Lower leg skin (tissue), 4 donors: ENCODE measurements at regions not wholly inside any gene's neighbourhood (a gene's known extent, or its start where the extent isn't known, plus 50 kb on each side); places are given as distances from the start of the nearest gene placed in this dataset.
"Not testable (repeated sequence)": the region's sequence is repeated elsewhere in the genome, so short reads cannot be mapped to it uniquely, and the experiment has no call there.

Source experiments
- DNase-seq, 2 donors: peaks; one replicate each; pipeline ENCODE4 v3.0.0-alpha.2; 2019; ENCODE audit warnings: low spot score in 2 of 2
- H3K4me3 ChIP-seq: fragments of 200-600 bp; sonication (generic); 2 replicates; pipeline ENCODE4 v1.5.1; 2017; ENCODE audit warnings: mild to moderate bottlenecking, low read depth; ENCODE audit not compliant: poor library complexity, severe bottlenecking
- CTCF ChIP-seq, 3 donors: fragments of 450-650 bp; IDR thresholded peaks; one replicate each; pipeline ENCODE4 v1.5.1; 2016; ENCODE audit warnings: antibody characterized with exemption in 3 of 3, mild to moderate bottlenecking in 3 of 3, moderate library complexity in 2 of 3
- POLR2A ChIP-seq, 2 donors: fragments of 450-650 bp; IDR thresholded peaks; one replicate each; pipeline ENCODE4 v1.6.1; 2016 to 2017; ENCODE audit warnings: antibody characterized with exemption in 2 of 2, mild to moderate bottlenecking in 1 of 2, moderate library complexity in 1 of 2
- WGBS, 2 donors: methylation state at CpG; one replicate each; pipeline ENCODE4 v1.1.5; 2018; 5-methylcytosine and 5-hydroxymethylcytosine counted together
- intact Hi-C: fragments of 100-400 bp; cut with DNase I; formaldehyde crosslinking; loops from one replicate; pipeline ENCODE4 v1.15.0; 2023; ENCODE audit warnings: low total_unique reads

DNA sequence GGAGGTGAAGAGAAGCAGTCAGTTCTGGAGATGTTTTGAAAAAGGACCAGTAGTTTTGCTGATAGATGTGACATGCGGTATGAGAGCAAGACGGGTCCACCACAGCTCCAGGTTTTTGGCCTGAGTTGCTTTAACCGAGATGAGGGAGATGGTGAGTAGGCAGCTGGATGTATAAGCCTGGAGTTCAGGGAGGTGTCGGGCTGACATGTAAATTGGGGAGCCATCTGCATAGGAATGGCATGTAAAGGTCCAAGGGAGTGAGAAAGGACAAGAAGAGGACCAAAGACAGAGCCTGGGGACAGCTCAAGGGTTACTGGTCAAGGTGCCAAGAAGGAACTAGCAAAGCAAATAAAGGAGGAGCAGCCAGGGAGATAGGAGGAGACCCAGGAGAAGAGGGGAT lies 503.7 kb downstream of the MATN1 start:
- no peak overlapping the region for H3K4me3 ChIP-seq
- TF ChIP-seq POLR2A (IDR thresholded peaks at IDR 0.05) = no peak
- no peak for TF ChIP-seq CTCF (IDR thresholded peaks at IDR 0.05)
- no peak for DNase-seq
- WGBS, 2 donors = 73 to 91% methylated on average over 4 of the region's 4 CpGs
- intact Hi-C loops = no loop called here

GRCh38 chr1:30218438-30218837 lies 504.9 kb downstream of the MATN1 start:
- no peak for DNase-seq
- WGBS, 2 donors = 36 to 40% methylated on average over 2 of the region's 2 CpGs
- intact Hi-C loops = no loop called here
- TF ChIP-seq POLR2A (IDR thresholded peaks at IDR 0.05) (no peak), CTCF (IDR thresholded peaks at IDR 0.05) (no peak)
- no peak overlapping the region for H3K4me3 ChIP-seq

GRCh38 chr1:30216602-30217001 lies 506.8 kb downstream of the MATN1 start:
- no peak for DNase-seq
- 81 to 94% methylated on average over 7 of the region's 7 CpGs for WGBS, 2 donors
- intact Hi-C loops = no loop called here
- TF ChIP-seq POLR2A (IDR thresholded peaks at IDR 0.05) (no peak), CTCF (IDR thresholded peaks at IDR 0.05) (no peak)
- H3K4me3 ChIP-seq = no peak overlapping the region

DNA sequence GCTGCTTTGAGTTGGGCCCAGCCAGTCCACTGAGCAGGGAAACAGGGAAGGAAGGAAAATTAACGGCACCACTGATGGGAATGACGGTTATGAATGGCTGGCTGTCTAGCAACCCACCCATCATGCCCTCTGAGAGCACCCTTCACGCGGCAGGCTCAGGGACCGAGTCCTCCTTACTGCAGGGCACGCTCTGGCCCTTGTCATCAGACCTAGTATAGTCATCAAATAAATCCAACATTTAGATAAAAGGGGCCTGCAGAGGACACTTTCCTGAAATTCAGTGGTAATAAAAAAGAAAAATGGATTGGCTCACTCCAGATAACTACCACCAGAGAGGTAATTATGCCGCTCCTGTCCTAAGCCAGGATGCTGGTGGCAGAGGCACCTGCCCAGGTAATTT lies 509.4 kb downstream of the MATN1 start:
- intact Hi-C loops = no loop called here
- no peak for DNase-seq
- no peak overlapping the region for H3K4me3 ChIP-seq
- WGBS, 2 donors = 83% methylated on average over 7 of the region's 7 CpGs
- TF ChIP-seq POLR2A (IDR thresholded peaks at IDR 0.05) (no peak), CTCF (IDR thresholded peaks at IDR 0.05) (no peak)

DNA sequence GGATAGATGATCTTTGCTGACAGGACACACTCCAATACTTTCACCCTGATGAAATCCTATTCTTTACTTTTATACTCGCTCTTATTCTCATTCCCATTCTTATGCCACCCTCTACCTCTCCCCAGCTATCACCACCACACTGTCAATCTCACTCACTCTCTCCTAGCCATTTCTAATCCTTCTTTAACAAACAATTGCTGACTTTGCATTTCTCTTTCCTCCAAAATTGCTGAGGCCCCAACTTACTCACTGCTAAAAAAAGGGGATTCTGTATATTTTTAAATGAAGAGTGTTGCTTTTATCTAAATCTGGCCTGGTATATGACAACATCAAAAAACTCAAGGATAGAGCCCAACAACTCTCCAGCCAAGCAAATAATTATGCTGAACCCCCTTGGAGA lies 515.4 kb downstream of the MATN1 start:
- 81 to 85% methylated on average over 1 of the region's 1 CpG for WGBS, 2 donors
- H3K4me3 ChIP-seq, intact Hi-C loops, DNase-seq: not testable (repeated sequence)

DNA sequence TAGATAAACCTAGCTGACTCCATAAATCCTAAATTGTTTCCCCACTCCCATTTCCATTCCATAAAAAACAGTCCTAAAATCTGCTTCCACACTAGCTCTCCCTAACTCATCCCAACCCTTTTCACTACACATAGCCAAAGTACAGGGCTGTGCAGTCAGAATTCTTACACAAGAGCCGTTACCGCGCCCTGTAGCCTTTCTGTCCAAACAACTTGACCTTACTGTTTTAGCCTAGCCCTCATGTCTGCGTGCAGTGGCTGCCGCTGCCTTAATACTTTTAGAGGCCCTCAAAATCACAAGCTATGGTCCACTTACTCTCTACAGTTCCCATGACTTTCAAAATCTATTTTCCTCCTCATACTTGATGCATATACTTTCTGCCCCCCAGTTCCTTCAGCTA lies 516.8 kb downstream of the MATN1 start:
- intact Hi-C loops, H3K4me3 ChIP-seq: not testable (repeated sequence)
- WGBS, 2 donors = 95 to 97% methylated on average over 5 of the region's 5 CpGs
- DNase-seq = peak in 1 of 2 donors; percentile 50

DNA sequence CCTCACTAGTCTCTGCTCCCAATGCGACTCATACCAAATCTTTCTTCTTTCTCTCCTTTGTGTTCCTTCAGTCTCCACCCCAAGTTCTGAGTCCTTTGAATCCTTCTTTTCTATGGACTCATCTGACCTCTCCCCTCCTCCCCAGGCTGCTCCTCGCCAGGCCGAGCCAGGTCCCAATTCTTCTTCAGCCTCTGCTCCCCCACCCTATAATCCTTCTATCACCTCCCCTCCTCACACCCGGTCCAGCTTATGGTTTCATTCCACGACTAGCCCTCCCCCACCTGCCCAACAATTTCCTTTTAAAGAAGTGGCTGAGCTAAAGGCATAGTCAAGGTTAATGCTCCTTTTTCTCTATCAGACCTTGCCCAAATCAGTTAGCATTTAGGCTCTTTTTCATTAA lies 518.5 kb downstream of the MATN1 start:
- intact Hi-C loops, H3K4me3 ChIP-seq: not testable (repeated sequence)
- peak in 1 of 2 donors; percentile 58 for DNase-seq
- 63 to 69% methylated on average over 5 of the region's 5 CpGs for WGBS, 2 donors
